GM18520 (cell line): ENCODE measurements at regions not wholly inside any gene's neighbourhood (a gene's known extent, or its start where the extent isn't known, plus 50 kb on each side); places are given as distances from the start of the nearest gene placed in this dataset.

Experiments used
- ATAC-seq: cut with Tn5 transposase; IDR thresholded peaks from one replicate; pipeline ENCODE4 v1.9.1; 2021; ENCODE audit not compliant: unreplicated experiment

DNA sequence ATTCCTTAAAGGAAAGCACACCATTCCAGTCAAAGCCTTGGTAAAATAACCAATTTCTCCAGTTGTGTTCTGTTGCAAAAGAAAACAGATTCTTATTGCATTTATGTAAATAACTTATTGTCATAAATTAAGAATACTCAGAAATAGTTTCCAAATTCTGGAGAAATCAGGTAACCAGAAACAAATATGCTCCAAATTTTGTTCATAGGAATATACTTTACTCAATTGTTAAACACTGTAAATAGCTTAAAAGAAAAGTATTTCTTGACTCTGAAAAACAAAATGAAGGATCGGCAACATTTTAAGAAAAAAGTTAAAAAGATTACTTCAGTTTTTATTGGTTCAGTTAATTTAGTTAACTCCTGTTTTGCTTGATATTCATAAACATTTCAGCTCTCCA lies 67.1 kb upstream of the PIK3CG start:
- ATAC-seq, result no peak

DNA sequence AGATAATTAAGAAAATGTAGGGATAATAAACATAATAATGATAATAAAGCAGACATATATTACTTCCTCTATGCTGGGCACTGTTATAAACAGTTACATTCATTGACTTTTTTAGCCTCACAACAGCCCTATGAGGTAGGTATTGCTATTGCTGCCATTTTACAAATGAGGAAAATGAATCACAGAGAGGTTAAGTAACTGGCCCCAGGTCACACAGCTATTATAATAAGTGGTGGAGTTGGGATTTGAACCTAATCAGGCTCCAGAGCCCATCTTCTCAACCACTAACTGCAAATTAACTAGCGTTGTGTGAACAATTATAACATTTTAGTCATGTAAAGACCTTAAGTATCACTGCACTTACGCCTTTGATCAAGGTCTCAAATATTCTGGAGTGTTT lies 62.5 kb upstream of the PIK3CG start:
- ATAC-seq, result no peak

DNA sequence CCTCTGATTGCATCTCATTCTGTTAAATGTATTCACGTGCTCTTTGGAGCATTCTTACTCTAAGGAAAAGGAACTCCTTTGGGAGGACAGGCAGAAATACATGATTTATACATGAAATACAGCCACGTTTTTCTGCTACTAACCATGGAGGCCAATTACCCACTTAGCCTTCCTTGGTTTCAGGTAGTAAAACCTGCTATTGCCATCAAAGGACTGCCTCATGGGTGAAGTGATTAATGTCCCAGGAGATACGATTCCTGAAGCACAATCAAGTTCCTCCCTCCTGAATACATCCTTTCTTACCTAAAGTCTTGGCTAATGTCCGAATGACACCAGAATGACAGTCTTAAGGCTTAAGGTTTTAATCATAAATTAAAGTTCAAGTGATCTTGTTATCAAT lies 58.5 kb upstream of the PIK3CG start:
- no peak for ATAC-seq

DNA sequence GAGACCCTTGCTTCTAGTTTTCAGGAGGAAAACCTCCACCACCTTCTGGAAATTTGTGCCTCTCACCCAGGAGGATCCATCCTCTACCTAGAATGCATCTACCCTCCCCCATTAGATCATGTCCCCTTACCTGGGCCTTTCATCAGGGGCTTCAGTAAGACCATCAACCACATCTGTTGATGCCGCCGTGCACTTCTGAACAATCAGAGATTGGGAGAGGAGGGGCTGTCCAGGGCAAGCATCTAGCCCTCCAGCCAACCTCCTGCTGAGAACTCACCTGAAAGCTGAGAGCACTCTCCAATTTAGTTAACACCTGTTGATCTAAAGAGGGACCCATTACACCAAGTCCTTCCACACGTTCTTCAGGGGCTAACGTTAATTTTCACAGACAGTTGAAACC lies 57.6 kb upstream of the PIK3CG start:
- no peak for ATAC-seq

DNA sequence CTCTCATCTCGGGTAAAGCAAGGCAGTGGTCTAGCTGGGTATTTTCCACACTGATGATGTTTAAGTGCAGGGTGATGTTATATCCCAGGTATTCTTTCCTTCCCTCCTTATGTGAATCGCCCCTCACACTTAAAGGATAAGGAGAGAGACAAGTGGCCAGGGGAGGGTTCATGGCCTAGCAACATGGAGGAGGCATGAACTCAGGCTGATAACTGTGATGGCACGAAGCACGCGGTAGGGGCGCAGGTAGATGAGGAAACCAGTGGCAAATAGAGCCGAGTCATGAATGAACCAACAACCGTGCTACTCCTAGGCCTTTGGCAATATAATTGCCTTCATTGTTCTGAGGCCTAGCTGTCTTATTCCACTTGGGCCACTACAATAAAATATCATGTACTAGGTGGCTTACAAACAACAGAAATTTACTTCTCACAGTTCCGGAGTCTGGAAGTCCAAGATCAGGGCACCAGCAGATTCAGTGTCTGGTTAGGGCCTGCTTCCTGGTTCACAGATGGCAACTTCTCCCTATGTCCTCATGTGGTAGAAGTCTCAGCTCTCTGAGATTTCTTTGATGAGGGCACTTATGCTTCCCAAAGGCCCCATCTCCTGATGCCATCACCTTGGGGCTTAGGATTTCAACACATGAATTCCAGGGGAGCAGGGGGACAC lies 56.0 kb upstream of the PIK3CG start:
- no peak for ATAC-seq

DNA sequence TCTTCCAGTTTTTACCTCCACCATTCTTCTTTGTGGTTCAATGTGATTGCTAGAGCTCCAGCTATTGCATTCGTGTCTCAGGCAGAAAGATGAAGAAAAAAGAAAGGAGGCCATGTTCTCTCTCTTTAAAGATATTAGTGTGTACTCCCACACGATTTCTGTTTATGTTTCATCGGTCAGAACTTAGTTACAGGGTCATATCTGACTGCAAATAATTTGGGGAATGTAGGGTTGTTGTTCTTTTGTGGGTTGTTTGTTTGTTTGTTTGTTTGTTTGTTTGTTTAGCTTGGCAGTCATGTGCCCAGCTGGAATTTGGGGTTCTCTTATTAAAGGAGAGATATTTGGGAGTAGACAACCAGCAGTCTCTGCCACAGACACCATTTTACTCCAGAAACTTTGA lies 53.6 kb upstream of the PIK3CG start:
- no peak for ATAC-seq

DNA sequence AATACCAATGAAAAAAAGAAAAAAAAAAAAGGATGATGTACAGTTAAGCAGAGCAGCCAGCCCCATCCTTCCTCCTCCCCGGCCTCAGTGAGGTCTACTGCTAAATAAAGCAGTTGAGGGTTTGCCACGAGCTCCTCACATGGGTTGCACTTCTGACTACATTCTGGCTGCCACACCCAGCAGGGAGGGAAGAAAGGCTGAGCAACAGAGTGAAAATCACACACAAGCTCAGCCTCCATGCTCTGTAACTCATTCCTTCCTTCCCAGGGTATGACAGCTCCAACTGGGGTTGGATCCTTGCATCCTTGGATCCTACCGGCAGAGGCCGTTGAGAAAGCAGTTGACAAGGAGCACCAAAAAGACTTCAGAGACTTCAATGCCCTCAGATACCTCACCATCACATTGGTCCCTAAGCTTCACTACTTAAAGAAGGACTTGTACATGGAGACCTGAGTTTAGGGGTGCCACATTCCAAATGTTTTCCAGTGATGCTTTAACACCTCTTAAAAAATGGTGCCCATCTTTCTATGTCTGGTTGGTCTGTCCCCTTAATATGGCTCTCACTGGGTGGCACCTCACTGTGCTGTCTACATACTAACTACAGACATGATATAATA lies 52.9 kb upstream of the PIK3CG start:
- ATAC-seq, result no peak

DNA sequence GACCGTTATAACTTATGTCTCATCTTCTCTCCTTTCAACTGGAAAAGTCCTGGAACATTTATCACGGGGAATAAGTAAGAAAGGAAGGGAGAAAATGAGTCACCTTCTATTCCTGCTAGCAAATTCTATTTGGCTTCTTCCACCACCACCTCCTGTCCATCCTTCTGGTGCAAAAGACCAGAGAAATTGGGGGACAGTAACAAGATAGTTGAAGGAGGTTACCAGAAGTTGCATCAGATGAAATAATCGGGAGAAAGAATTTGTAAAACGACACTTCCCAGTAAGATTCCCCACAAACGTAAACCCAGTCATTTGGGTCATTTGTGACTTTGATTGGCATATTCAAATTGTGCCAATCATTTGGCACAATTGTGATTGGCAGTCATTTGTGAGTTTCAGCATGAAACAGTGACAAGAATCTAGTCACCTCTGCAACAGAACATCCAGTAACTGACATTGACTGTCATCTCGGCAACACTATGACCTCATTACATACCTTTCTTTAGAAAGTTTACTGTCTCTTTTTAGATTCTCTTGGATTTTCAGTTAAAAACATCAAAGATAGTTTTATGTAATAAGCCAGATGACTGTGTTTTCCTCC lies 51.3 kb upstream of the PIK3CG start:
- ATAC-seq, result no peak

DNA sequence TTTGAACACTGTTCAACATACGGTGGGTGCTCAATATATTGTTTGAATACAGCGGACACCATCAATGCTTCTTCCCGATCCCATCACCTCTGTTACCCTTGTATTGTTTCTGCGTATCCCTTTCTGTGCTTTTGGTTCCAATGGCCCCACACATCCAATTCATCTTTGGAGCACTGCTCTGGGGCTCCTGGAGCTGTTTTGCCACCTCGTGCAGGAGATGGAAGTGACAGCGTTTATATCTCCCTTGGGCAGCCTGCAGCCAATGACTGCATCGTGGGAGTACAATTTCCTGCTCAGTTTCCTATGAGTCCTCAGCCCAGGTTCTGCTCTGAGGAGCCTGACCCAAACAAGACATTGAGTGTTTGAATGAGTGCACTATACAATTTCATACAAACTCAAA lies 50.2 kb upstream of the PIK3CG start:
- no peak for ATAC-seq
